GM18858 (cell line): ENCODE measurements at regions not wholly inside any gene's neighbourhood (a gene's known extent, or its start where the extent isn't known, plus 50 kb on each side); places are given as distances from the start of the nearest gene placed in this dataset.

Experiments used
- ATAC-seq: cut with Tn5 transposase; IDR thresholded peaks from one replicate; pipeline ENCODE4 v1.9.1; 2021; ENCODE audit not compliant: unreplicated experiment

DNA sequence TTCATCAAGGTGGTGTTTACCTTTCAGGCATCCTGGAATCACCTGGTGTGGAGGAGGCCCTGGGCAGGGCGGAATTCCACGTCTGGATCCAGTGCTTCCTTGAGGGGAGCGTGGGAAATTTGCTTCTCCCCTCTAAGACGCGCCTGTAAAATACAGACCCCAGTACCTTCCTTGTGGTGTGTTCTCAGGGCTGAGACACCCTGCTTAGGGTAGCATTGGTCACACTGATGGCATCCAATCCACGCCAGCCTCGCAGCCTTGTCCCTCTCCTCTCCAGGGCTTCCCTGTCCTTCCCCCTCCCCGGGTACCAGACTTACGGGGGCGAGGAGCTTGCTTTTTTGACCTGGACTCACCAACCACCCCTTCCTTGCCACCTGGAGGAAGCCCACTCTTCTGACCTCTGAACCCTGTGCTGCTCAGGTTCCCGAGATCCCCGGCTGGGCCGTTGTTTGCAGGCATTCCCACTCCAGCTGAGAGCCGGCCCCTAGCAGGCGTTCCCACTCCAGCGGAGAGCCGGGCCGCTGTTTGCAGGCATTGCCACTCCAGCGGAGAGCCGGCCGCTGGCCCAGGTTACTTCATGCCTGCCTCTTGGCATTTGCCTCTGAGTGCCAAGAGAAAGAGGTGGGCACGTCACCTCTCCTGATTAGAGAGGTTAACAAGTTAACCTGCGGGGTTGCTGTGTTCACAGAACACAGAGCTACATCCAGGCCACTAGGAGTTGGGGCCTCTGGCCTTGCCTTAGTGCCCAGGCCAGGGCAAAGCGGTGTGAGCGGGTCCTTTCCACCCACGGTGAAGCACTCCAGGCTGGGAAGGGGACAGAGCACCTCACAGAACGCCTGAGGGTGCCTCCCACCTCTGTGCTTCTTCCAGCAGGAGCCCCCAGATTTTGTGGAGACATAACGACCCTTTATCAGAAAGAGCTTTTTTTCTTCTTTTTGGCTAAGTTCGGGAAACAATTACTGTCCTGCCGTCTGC is 254.0 kb upstream of the PPP2R2D start:
- no peak for ATAC-seq

- ATAC-seq = no peak
Observed at GRCh38 chr10:131647789-131648188, 253.0 kb upstream of the PPP2R2D start.

- no peak for ATAC-seq
Observed at GRCh38 chr10:131648386-131649020, 252.3 kb upstream of the PPP2R2D start.

DNA sequence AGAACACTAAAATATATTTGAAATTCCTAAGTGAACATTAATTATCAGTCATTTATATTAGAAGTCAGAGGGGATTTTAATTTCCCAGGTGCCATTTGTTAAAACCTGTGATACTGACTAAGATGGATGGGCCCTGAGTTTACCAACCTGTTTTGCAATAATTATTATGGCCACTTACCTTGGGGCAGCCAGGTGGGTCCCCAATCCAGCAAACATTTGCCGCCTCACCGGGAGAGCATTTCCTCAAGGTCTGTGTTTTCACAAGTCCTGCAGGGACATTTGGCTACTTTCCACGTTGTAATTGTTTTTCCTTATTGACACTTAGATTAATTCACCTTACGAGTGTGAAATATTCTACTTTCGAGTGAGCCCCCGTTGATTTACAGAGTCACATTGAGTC is 251.2 kb upstream of the PPP2R2D start:
- no peak for ATAC-seq

GRCh38 chr10:131650169-131650705 is 250.6 kb upstream of the PPP2R2D start:
- ATAC-seq = no peak

GRCh38 chr10:131650771-131651673 is 249.8 kb upstream of the PPP2R2D start:
- ATAC-seq = no peak

DNA sequence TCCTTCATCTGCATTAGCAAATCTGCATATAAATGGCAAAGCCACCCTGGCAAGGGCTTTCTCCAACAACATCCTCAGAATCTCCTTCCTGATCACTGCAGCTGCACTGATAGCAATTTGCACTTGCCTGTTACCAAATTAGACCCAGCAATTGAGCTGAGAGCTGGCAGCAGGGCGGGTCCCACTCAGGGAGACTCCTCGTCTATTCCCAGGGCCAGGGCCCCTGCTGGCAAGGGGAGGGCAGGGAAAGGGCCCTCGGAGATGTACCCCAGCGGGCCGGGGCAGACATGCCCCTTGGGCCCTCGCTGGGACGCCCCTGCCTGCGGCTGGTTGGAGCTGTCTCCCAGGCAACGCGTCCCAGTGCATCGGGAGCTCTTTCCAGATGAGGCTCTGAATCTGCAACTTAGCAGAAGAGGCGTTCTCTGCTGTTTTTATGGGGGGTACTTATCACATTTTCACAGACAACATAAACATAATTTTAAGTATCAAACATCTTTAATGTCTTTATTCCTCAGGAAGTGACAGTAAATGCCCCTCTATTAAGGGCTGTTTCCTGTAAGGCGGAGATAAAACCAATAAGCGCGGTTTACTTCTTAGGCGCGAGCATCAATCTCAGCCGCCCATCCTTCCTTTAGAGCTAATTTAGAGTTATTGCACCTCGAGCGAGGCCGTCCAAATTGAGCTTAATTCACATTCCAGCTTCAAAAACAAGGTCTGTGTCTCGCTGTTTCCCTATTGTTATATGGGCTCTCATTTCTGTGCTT is 249.0 kb upstream of the PPP2R2D start:
- no peak for ATAC-seq

DNA sequence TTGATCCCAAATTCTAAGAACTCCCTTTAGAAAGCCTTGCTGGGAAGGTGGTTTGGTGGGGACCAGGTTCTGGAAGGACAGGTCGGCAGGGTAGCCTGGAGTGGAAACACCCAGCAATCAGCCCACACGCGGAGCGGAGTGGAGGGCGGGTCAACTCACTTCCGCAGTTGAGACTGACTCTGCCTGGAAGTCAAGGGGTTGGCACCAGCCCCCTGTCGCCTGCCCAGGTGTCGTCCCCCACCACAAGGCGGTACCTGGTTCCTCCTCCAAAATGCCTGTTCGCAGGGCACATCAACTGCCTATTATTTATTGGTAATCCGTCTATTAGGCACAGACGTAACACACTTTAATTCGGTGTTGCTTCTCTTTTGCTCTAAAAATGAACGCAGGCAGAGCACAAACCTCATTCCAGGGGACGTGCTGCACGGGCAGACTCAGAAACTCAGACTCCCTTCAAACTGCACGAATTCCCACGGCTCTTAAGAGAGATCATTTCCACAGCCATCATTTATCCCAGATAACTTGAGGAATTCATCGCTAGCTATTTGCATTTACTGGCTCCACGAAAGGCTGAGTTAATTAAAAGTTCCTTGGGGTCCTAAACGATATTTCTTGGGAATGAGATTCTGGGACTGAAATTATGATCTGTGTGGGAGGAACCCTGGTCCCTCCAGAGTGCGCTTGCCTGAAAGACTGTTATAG is 248.2 kb upstream of the PPP2R2D start:
- no peak for ATAC-seq

GRCh38 chr10:131653140-131653539 is 247.7 kb upstream of the PPP2R2D start:
- ATAC-seq = no peak

- no peak for ATAC-seq
Observed at GRCh38 chr10:131653554-131654470, 247.0 kb upstream of the PPP2R2D start.

GRCh38 chr10:131654471-131655087 is 246.2 kb upstream of the PPP2R2D start:
- ATAC-seq = no peak

DNA sequence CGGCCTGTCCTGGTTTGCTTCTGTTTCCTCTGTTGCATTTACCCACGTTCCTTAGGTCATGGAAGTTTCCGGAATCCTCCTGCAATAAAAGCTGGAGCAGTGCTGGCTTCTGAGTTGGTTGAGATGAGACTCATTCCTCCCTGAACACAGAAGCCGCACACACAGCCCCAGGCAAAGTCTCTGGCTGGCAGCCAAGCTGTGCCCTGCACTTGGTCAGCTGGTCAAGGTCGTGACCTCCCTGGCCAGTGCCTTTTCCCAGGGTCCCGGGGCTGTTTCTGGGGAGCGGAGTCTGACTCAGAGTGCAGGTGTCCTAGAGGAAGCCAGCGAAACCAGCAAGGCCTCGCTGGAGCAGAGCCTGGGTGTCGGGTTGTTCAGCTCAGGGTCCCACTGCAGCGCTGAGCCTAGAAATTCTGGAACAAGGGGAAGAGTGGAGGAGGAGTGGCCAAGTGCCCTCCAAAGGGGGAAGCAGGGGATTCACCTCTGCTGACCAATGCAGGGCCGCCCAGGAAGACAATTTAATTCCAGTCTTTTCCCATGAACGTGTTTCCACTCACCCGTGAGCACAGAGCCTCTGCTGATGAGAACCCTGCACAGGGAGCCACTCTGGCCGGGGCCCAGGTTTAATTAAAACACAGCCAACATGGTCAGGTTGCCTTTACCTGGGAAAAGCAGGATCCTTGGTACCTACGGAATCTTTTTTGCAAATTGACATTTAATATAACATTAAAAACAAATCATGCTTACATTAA is 245.5 kb upstream of the PPP2R2D start:
- no peak for ATAC-seq

DNA sequence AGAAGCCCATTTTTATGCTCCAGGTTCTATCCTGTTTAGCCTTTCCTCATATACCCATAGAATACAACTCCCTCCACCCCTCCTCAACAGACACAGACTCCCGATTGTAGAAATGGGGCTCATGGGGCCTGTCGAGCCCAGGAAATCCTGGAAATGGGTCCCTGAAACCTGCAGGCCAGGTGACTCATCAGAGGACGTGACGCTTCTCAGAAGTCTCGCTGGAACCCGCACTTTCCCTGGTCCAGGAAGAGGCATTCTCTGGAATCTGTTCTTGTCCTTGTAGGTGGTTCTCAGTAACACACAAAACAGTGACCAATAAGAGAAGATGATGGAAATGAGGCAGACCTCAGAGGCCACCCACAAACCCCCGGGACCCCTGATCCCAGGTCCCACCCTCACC is 244.8 kb upstream of the PPP2R2D start:
- ATAC-seq = no peak

- no peak for ATAC-seq
Observed at GRCh38 chr10:131656431-131656841, 244.4 kb upstream of the PPP2R2D start.

DNA sequence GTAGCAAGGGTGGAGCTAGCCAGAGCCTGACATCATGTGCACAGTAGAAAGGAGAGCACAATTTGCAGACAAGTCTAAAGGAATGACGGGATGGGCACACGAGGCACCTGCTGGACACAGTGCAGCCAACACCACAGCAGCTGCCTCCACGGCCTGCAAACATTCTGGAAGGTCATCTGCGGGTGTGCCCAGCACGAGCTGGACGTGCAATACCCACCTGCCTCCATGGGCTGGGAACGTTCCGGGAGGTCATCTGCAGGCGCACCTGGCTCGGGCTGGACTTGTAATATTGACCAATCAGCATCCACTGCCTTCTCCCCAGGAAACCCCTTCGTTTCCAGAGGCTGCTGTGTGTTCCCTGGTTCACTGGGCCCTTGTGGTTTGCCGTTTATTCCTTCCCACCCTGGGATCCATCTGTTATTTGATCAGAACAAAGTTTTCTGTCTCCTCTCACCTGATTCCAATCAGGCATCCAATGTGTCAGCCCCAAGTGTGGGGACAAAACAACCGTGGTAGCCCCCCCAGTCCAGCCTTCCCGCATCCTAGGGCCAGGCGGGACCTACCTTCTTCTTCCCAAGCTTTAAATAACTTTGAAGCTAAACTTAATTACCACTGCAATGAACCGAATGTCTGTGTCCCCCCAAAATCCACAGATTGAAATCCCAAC is 243.4 kb upstream of the PPP2R2D start:
- no peak for ATAC-seq

DNA sequence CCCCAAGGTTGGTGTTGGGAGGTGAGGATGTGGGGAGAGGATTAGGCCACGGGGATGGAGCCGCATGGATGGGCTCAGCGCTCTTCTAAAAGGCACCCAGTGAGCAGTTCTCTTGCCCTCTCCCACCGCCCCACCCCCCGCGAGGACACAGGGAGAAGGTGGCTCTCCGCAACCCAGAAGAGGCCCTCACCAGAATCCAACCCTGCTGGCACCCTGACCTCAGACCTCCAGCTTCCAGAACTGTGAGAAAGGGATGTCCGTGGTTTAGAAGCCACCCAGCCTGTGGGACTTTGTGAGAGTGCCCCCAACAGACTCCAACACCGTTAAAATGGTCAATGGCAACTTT is 242.8 kb upstream of the PPP2R2D start:
- no peak for ATAC-seq
